ENCODE measurements at regions not wholly inside any gene's neighbourhood (a gene's known extent, or its start where the extent isn't known, plus 50 kb on each side); places are given as distances from the start of the nearest gene placed in this dataset.

GRCh38 chr11:19378814-19379213 lies 138.1 kb upstream of the E2F8 start:
- POLR2A ChIA-PET (ENCODE audit: partially characterized antibody), result no interaction called here
- Mint-ChIP-seq H3K4me1 (no peaks in the 10 kb centered on the region), H3K27me3 (peaks cover 13 to 20% of the 10 kb centered on the region in 2 donors), H3K27ac (no peak overlapping the region), H3K4me3 (no peak overlapping the region), H3K36me3 (no peaks in the 10 kb centered on the region), H3K9me3 (peaks cover 0 to 3% (median 0%) of the 10 kb centered on the region in 8 donors)
- H3K9me3 ChIP-seq (ENCODE audit: control insufficient read depth in 1 of 2, low read length in 2 of 2), result no peaks in the 10 kb centered on the region
- no peak overlapping the region for H3K4me3 ChIP-seq (ENCODE audit: low read length in 2 of 2)
- H3K27me3 ChIP-seq (ENCODE audit: insufficient read depth, low read length), result no peaks in the 10 kb centered on the region
- H3K4me1 ChIP-seq (ENCODE audit: insufficient read depth, low read length), result no peaks in the 10 kb centered on the region
- DNase-seq, result no peak
- H3K36me3 ChIP-seq (ENCODE audit: insufficient read depth, low read length), result no peaks in the 10 kb centered on the region
- H3K27ac ChIP-seq (ENCODE audit: low read depth, low read length), result no peak overlapping the region
- CTCF ChIA-PET (ENCODE audit: partially characterized antibody), result no interaction called here
- intact Hi-C loops (cut with micrococcal nuclease), result no loop called here

DNA sequence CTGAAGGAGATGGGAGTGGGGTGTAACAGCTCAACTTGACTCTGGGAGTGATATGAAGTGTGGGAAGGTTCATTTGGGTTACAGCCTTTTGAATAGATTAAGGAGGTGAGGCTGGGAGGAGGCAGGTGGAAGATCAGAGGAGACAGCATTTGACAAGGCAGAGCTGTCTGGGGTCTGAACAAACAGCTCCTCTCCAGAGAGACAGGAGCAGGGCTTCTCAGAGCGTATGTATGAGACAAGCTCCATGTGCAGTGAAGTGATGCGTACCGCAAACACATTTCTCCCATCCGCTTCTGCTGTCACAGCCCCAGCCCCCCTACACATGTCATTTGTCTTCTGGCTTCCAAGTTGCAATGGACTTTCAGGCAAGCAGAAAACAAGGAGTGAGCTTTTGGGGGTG lies 137.1 kb upstream of the E2F8 start:
- Mint-ChIP-seq H3K4me3 (no peak overlapping the region), H3K27ac (no peak overlapping the region), H3K36me3 (no peaks in the 10 kb centered on the region), H3K9me3 (peaks cover 0 to 3% (median 0%) of the 10 kb centered on the region in 8 donors), H3K27me3 (peaks cover 16 to 25% of the 10 kb centered on the region in 2 donors), H3K4me1 (no peaks in the 10 kb centered on the region)
- DNase-seq, result no peak
- H3K36me3 ChIP-seq (ENCODE audit: insufficient read depth, low read length), result no peaks in the 10 kb centered on the region
- CTCF ChIA-PET (ENCODE audit: partially characterized antibody), result no interaction called here
- H3K9me3 ChIP-seq (ENCODE audit: control insufficient read depth in 1 of 2, low read length in 2 of 2), result no peaks in the 10 kb centered on the region
- H3K27ac ChIP-seq (ENCODE audit: low read depth, low read length), result no peak overlapping the region
- POLR2A ChIA-PET (ENCODE audit: partially characterized antibody), result no interaction called here
- no peaks in the 10 kb centered on the region for H3K4me1 ChIP-seq (ENCODE audit: insufficient read depth, low read length)
- no peaks in the 10 kb centered on the region for H3K27me3 ChIP-seq (ENCODE audit: insufficient read depth, low read length)
- H3K4me3 ChIP-seq (ENCODE audit: low read length in 2 of 2), result no peak overlapping the region
- intact Hi-C loops (cut with micrococcal nuclease), result no loop called here

DNA sequence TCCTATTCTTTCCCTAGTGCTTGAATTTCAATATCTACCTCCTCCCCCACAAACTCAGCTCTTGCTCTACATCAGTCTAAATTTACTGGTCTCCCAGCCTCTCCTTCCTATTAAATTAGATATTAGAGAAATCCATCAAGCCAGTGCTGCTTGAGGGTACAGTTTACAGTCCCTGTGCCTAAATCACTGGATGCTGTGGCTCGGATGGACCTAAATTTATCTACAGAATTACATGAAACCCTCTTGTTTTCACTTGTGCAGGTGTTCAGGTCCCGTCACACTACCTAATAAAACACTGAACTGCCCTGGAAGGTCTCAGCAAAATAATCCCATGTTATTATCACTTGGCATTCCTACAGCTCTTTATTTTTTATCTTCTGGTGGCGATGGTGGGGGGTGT lies 134.7 kb upstream of the E2F8 start:
- H3K4me3 ChIP-seq (ENCODE audit: low read length in 2 of 2), result no peak overlapping the region
- intact Hi-C loops (cut with micrococcal nuclease), result no loop called here
- H3K27me3 Mint-ChIP-seq, result peaks cover 9 to 19% of the 10 kb centered on the region in 2 donors

DNA sequence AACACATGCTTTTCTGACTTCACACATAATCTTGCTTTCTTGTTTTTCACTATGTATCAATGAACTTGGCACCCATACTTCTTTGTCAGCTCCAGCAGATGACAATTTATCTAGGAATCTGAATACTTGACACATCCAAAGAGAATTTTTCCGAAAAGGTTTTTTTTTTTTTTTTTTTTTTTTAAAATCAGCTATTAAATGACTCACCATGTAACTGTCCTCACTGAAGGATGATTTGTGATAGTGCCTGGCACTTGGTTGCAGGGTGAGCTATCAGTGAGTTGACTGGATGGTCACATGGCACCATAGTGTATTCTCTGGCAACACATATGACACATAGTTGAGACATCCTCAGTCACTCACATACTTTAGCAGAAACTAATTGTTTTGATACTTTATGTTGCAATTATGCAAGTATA lies 133.4 kb upstream of the E2F8 start:
- Mint-ChIP-seq H3K36me3 (no peaks in the 10 kb centered on the region), H3K4me3 (no peak overlapping the region), H3K9me3 (peaks cover 0 to 3% (median 0%) of the 10 kb centered on the region in 8 donors), H3K27ac (no peak overlapping the region), H3K27me3 (peaks cover 8 to 19% of the 10 kb centered on the region in 2 donors), H3K4me1 (no peaks in the 10 kb centered on the region)
- ChIA-PET POLR2A (ENCODE audit: partially characterized antibody) (no interaction called here), CTCF (ENCODE audit: partially characterized antibody) (interaction anchor here (1.0 kb wide), 1 partner anchor 10 kb away, joined by 3 read pairs; no protein-coding TSS in a partner anchor)
- H3K4me3 ChIP-seq (ENCODE audit: low read length in 2 of 2), result no peak overlapping the region
- H3K27me3 ChIP-seq (ENCODE audit: insufficient read depth, low read length), result no peaks in the 10 kb centered on the region
- no peaks in the 10 kb centered on the region for H3K9me3 ChIP-seq (ENCODE audit: control insufficient read depth in 1 of 2, low read length in 2 of 2)
- no peak overlapping the region for H3K27ac ChIP-seq (ENCODE audit: low read depth, low read length)
- intact Hi-C loops (cut with micrococcal nuclease), result no loop called here
- no peaks in the 10 kb centered on the region for H3K36me3 ChIP-seq (ENCODE audit: insufficient read depth, low read length)
- no peak for DNase-seq
- H3K4me1 ChIP-seq (ENCODE audit: insufficient read depth, low read length), result no peaks in the 10 kb centered on the region

More for the DNA sequence above, 134.7 kb upstream of the E2F8 start:
- H3K4me3 Mint-ChIP-seq, result no peak overlapping the region
- H3K36me3 Mint-ChIP-seq, result no peaks in the 10 kb centered on the region
- no peaks in the 10 kb centered on the region for H3K27me3 ChIP-seq (ENCODE audit: insufficient read depth, low read length)
- peaks cover 0 to 3% (median 0%) of the 10 kb centered on the region in 8 donors for H3K9me3 Mint-ChIP-seq
- H3K4me1 Mint-ChIP-seq, result no peaks in the 10 kb centered on the region
- H3K36me3 ChIP-seq (ENCODE audit: insufficient read depth, low read length), result no peaks in the 10 kb centered on the region
- no peaks in the 10 kb centered on the region for H3K4me1 ChIP-seq (ENCODE audit: insufficient read depth, low read length)
- DNase-seq, result no peak
- H3K9me3 ChIP-seq (ENCODE audit: control insufficient read depth in 1 of 2, low read length in 2 of 2), result no peaks in the 10 kb centered on the region
- ChIA-PET CTCF (ENCODE audit: partially characterized antibody) (no interaction called here), POLR2A (ENCODE audit: partially characterized antibody) (no interaction called here)
- no peak overlapping the region for H3K27ac Mint-ChIP-seq
- H3K27ac ChIP-seq (ENCODE audit: low read depth, low read length), result no peak overlapping the region

DNA sequence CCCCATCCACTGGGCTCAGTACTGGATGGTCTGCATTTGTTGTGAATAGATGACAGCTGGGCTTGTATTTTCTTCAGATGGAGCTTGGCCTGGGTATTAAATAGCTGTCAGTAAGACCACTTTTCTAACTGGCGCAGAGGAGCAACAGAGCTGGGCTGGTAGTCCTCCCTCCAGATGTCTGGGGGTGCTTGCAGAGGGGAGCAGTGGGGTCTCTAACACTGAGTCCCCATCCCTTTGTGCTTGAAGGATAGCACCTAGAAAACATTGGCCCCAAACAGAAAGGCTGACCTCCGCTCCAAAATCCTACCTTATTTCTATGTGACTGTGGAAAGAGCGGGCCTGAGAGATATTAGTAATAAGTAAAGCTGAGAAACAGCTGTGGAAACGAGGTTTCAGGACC lies 131.6 kb upstream of the E2F8 start:
- Mint-ChIP-seq H3K4me1 (no peaks in the 10 kb centered on the region), H3K27ac (no peak overlapping the region), H3K9me3 (peaks cover 0 to 2% (median 0%) of the 10 kb centered on the region in 8 donors), H3K27me3 (peaks cover 8 to 24% of the 10 kb centered on the region in 2 donors), H3K36me3 (no peaks in the 10 kb centered on the region), H3K4me3 (no peak overlapping the region)
- Histone ChIP-seq H3K4me1 (ENCODE audit: insufficient read depth, low read length) (no peaks in the 10 kb centered on the region), H3K4me3 (ENCODE audit: low read length in 2 of 2) (no peak overlapping the region), H3K9me3 (ENCODE audit: control insufficient read depth in 1 of 2, low read length in 2 of 2) (no peaks in the 10 kb centered on the region), H3K36me3 (ENCODE audit: insufficient read depth, low read length) (no peaks in the 10 kb centered on the region), H3K27me3 (ENCODE audit: insufficient read depth, low read length) (no peaks in the 10 kb centered on the region), H3K27ac (ENCODE audit: low read depth, low read length) (no peak overlapping the region)
- DNase-seq, result no peak
- ChIA-PET POLR2A (ENCODE audit: partially characterized antibody) (no interaction called here), CTCF (ENCODE audit: partially characterized antibody) (no interaction called here)
- intact Hi-C loops (cut with micrococcal nuclease), result no loop called here

DNA sequence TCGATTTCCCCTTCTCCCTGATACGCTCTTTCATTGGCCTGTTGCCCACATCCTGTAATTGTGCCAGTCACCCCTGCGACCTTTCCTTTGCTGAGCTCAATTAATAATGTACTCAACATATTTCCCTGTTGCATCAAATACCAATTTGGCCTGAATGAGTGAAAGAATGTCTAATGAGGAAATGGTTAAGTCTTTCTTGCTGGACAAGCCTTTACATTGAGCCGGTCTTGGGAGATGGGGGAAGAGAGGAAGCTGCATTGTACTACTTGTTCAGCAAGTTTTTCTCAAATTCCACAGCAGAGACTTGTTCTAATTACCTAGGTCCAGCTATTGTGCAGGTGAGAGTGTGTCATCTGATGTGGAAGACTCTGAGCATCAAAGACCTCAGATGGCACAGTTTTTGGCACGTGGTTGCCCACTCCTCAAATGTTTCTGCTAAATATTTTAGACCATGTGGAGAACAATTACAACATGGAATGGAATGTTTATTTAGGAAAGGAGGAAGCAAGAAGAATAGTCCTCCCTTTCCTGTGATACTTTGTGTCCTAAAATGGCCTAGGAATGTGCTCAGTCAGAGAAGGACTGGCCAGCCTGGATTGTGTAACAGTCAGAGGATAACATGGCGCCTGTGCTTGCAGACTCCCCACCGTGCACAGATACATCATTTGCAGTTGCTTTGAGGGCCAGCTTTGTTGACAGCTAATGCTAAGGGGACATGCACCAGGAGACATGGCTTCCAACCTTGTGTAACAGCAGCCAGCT lies 129.5 kb upstream of the E2F8 start:
- DNase-seq, result no peak
- Mint-ChIP-seq H3K4me3 (no peak overlapping the region), H3K9me3 (peaks cover 0 to 2% (median 0%) of the 10 kb centered on the region in 8 donors), H3K27ac (no peak overlapping the region), H3K36me3 (no peaks in the 10 kb centered on the region), H3K4me1 (no peaks in the 10 kb centered on the region), H3K27me3 (peaks cover 9 to 22% of the 10 kb centered on the region in 2 donors)
- Histone ChIP-seq H3K27me3 (ENCODE audit: insufficient read depth, low read length) (no peaks in the 10 kb centered on the region), H3K4me3 (ENCODE audit: low read length in 2 of 2) (no peak overlapping the region), H3K9me3 (ENCODE audit: control insufficient read depth in 1 of 2, low read length in 2 of 2) (no peaks in the 10 kb centered on the region), H3K36me3 (ENCODE audit: insufficient read depth, low read length) (no peaks in the 10 kb centered on the region), H3K27ac (ENCODE audit: low read depth, low read length) (no peak overlapping the region), H3K4me1 (ENCODE audit: insufficient read depth, low read length) (no peaks in the 10 kb centered on the region)
- CTCF ChIA-PET (ENCODE audit: partially characterized antibody), result no interaction called here
- POLR2A ChIA-PET (ENCODE audit: partially characterized antibody), result no interaction called here
- intact Hi-C loops (cut with micrococcal nuclease), result no loop called here

DNA sequence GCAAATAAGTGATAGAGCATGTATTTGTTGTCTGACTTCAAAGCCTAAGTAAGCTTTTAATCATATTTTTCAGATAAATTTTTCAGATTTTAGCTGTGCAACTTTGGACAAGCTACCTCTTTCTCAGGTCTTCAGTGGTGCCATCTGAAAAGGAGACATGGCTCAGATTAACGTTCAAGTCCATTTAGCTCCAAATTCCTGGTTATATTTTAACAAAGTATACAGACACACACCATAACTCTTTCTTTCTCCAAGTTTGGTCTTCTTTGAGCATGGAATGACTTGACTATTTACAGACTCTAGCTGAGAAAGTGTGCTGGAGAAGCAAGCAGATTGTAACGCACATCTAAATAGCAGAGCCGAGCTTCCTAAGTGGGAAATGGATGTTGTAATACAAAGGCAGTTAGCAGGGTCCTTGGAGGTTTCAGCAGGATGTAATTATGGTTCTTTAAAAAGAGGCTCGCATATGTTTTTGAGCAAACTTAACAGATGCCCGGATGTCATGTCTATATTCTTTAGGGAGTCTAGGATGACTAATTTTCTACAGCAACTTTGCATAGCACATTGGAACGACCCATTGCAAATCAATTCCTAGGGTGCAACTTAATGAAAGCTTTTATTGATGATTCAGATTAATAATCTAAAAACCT lies 128.1 kb upstream of the E2F8 start:
- Histone ChIP-seq H3K4me1 (ENCODE audit: insufficient read depth, low read length) (no peaks in the 10 kb centered on the region), H3K4me3 (ENCODE audit: low read length in 2 of 2) (no peak overlapping the region), H3K9me3 (ENCODE audit: control insufficient read depth in 1 of 2, low read length in 2 of 2) (no peaks in the 10 kb centered on the region), H3K36me3 (ENCODE audit: insufficient read depth, low read length) (no peaks in the 10 kb centered on the region), H3K27me3 (ENCODE audit: insufficient read depth, low read length) (no peaks in the 10 kb centered on the region), H3K27ac (ENCODE audit: low read depth, low read length) (no peak overlapping the region)
- intact Hi-C loops (cut with micrococcal nuclease), result no loop called here
- no peaks in the 10 kb centered on the region for H3K36me3 Mint-ChIP-seq
- no peak for DNase-seq
- H3K27ac Mint-ChIP-seq, result no peak overlapping the region
- CTCF ChIA-PET (ENCODE audit: partially characterized antibody), result no interaction called here
- H3K4me1 Mint-ChIP-seq, result no peaks in the 10 kb centered on the region
- POLR2A ChIA-PET (ENCODE audit: partially characterized antibody), result no interaction called here
- H3K4me3 Mint-ChIP-seq, result no peak overlapping the region
- peaks cover 0 to 2% (median 0%) of the 10 kb centered on the region in 8 donors for H3K9me3 Mint-ChIP-seq
- peaks cover 9 to 16% of the 10 kb centered on the region in 2 donors for H3K27me3 Mint-ChIP-seq
